HG03135 (cell line): ENCODE measurements at regions not wholly inside any gene's neighbourhood (a gene's known extent, or its start where the extent isn't known, plus 50 kb on each side); places are given as distances from the start of the nearest gene placed in this dataset.

Experiments used
- ATAC-seq: cut with Tn5 transposase; IDR thresholded peaks from one replicate; pipeline ENCODE4 v1.9.1; 2021; ENCODE audit warnings: mild to moderate bottlenecking, moderate library complexity; ENCODE audit not compliant: unreplicated experiment

DNA sequence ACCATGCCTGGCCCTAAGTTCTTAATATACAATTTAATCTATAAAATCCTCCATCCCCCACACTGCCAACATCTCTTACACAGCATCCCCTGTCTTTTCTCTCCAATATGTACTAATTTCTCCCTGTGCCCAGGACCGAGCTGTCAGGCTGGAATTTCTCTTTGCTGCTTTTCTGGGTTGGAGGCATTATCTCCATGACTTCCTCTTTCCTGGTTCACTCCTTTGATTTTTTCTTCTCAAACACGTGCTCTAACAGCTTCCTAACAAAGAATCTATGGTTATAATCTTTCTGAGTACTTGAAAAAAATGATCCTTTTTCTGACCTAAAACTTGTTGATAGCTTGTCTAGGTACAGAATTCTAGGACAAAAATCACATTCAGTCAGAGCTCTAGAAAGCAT, 112.8 kb downstream of the C1D start:
- no peak for ATAC-seq

DNA sequence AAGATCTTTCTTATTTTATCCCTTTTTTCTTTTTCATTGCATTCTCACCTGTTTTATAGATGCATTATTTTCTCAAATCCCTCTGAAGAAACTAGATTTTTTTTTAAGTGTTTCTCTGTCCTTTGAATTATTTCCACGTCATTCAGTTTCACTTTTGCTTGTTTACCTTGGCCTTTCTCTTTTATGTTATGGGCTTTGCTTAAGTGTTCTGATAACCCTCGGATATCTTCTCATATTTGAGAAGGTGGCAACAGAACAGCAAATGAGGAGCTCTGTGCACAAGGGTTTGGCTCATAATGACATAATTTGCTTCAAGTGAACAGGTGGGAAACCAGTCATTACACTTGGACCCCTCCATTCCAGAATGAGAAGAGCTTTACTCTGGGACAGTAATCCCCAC, 111.9 kb downstream of the C1D start:
- no peak for ATAC-seq

DNA sequence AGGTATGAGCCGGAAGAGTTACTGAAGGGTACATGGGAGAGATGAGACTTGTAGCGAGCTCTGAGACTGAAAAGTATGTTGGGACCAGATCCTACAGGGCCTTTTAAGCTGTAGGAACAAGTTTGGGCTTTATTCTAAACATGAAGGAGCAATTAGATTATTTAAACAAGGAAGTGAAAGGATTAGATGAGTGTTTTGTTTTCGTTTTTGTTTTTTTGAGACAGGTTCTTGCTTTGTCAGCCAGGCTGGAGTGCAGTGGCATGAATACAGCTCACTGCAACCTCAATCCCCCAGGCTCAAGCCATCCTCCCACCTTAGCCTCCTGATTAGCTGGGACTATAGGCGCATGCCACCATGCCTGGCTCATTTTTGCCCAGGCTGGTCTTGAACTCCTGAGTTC, 110.7 kb downstream of the C1D start:
- no peak for ATAC-seq

DNA sequence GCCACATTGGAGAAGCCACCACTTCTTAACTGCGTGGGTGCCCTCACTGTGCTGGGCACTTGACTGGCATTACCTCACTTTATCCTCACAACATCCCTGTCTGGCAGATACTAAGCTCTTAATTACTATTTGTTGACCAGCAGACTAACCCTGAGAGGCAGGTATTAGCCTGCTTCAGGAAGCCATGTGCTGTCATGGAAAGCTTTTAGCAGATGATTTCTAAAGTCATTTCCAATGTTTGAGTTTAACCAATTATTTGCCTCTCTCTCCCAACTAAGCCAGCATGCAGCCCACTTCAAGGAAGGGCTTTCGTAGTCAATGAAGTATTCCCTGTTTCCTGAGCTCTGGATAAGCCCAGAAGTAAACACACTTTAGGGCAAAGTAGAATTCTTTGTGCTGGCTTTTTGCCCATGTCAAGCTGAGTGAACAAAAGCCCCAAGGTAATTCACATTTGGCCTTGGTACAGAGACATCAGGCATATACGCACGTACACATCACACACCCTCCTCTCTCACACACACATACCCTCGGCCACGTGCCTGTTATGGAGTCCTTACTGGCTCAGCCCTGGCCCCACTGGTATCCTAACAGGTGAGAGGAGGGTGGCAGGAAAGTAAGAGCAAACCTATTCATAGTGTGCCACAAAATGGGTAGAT, 108.6 kb downstream of the C1D start:
- ATAC-seq: no peak

DNA sequence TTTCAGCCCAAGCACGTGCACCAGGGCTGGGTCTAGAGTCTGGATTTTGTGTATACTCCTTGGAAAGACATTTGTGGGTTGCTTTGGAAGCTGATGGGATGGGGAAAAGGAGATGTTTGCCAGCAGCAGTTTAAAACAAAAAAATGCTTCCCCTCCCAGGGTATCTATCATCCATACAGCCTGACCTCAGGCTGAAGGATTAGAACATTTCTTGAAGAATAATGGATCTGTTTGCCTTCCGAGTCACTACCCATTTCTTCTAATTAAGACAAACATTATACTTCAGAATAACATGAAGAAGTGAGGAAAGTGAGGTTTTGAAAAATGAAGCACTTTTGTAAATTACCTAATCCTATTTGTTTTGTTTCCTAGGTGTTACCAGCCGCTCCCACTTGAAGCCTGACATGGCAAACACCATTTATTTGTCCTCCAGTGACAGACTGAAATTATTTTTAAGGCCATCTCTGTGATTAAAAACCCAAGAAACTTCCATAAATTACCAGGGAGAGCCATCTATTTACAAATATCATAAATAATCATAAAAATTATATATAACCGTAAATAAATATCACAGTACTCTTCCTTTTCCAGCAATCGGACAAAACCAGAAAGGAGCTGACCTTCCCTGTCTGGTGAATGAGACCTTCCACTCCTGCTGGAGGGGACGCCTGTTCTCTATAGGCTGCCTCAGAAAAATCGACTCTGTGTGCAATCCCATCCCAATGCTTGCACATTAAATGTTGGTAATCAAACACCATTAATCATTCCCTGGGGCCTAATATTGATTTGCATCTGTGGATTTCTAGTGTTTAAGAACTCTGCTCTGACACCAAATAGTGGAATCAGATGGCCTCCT, 106.8 kb downstream of the C1D start:
- no peak for ATAC-seq

DNA sequence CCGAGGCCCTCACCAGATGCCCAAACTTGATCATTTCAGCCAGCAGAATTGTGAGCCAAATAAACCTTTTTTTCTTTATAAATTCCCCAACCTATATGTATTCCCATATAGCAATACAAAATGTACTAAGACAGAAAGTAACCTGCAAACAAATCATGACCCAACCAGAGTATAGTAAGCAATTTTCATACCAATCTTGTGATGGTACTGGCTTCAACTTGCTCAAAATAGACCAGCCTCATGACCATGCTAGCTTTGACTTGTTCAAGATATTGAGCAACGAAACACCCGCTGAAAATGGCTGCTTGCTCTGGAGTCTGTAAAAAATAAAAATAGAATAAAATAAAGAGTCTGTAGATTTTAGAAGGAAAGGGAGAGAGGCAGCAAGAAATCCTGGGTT, 97.6 kb downstream of the C1D start:
- ATAC-seq: no peak

DNA sequence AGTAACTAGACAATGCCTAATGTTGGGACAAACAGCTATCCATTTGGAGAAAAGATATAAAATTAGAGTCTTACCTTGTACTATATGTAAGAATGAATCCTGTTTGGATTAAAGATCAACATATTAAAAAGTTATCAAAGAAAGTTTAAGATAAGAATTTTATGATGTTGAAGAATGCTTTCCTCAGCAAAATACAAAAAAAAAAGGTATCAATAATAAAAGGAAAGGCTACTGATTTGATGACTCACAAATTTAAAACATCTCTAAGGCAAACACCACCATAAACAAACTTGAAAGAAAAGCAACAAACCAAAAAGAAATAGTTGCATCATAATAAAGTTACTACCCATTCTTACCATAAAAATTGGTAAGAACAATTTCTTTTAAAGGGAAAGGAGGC, 92.7 kb downstream of the C1D start:
- ATAC-seq: no peak

DNA sequence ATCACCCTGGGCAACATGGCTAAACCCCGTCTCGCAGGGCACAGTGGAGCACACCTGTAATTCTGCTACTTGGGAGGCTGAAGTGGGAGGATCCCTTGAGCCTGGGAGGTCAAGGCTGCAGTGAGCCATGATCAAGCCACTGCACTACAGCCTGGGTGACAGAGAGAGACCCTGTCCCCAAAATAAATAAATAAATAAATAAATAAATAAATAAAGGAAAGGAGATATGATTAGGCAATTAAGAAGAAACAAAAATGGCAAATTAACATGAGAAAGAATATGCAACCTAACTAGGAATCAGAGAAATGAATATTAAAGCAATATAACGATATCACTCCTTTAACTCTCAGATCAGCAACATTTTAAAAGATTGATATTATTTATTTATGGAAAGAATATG, 92.3 kb downstream of the C1D start:
- ATAC-seq: no peak

DNA sequence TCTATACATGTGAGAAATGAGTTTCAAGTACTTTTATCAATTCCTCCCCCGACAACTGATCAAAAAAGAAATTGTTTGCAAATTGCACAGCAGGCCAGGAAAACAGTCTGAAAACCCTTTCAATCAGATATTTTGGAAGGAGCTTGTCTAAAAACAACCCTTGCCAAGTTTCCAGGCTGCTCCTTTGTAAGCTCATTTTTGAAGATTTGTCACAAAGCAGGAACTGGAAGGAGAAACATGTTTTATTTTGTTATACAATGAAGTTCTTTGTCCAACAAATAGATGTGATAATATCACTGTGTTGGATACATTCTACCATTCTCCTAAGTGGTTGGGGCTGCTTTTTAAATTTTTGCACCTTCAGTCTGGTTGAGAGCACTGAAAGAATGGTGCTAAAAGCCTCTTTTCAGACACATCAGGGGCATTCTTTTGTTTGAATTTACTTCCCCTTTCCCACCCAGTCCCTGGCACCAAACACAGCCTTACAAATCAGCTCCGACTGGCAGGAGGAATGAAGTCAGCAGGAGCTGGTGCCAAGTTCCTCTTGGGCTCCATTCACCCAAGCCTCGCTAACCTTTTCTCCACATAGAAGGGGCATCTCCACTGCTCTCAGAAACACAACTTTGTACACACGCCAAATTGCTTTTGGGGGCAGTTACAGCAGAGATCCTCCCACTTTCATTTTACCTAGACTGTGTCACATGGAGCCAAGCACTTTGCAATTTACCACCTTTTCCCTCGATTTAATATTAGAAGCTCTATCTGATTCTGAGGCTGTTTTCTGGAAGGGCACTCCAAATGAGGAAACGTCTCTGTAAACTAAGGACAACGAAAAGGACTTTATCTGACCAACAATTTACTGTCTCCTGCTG, 88.0 kb downstream of the C1D start:
- no peak for ATAC-seq

DNA sequence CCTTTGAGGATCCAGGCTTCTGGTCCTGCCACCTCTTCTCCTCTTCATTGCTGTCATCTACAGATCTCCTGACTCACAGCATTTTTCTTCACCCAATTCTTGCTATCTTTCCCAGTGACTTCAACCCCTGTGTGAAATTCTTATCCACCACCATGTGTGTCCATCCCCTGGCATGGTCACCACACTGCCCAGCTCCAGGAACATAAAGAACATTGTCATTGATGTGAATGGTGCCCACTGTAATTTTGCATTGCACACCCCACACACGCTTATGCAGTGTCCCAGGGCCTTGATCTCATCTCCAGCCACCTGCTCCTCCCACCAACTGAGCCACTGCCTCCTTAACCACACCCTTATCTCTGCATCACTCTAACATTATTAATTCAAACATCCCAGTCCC, 85.3 kb downstream of the C1D start:
- no peak for ATAC-seq

DNA sequence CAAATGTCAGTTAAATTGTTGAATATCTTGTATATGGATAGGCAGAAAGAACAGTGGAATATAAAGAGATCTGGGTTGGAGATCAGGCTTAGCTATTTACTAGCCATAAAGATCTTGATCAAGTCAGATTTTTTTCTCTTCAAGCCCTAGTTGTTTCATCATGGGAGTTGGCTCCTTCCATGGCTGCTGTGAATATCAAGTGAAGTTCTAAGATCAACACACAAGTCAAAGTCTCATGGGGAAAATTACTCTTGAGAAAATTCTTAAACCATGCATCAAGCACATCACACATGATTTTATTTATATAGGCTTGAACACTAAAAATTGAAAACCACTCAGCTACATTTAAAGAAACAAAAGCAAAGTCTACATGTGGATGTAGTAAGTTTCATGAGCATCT, 79.8 kb downstream of the C1D start:
- no peak for ATAC-seq

DNA sequence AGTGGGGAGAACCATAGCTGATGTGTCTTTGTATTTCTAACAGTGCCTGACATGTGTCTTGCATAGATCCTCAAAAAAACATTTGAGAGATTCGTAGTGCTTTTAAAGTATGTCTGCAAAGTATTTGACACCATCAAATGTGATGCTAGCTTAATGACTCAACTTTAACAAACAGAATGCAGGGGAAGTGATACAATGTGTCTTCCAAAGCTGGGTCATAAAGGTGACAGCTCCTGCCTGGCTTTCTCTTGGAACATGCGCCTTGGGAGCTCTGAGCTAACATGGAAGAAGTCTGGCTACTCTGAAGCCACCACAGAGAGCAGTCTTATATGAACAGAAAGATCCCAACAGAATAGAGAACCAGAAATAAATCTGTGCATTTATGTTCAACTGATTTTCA, 78.2 kb downstream of the C1D start:
- ATAC-seq: no peak

DNA sequence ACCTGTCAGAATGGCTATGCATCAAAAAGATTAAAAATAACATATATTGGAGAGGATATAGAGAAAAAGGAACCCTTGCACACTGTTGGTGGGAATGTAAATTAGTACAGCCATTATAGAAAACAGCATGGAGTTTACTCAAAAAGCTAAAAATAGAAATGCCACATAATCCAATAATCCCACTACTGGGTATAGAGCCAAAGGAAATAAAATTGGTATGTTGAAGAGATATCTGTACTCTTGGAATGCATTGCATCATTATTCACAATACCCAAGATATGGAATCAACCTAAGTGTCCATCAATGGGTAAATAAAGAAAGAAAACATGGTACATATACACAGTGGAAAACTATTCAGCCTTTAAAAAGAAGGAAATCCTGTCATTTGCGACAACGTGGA, 77.2 kb downstream of the C1D start:
- ATAC-seq: no peak

DNA sequence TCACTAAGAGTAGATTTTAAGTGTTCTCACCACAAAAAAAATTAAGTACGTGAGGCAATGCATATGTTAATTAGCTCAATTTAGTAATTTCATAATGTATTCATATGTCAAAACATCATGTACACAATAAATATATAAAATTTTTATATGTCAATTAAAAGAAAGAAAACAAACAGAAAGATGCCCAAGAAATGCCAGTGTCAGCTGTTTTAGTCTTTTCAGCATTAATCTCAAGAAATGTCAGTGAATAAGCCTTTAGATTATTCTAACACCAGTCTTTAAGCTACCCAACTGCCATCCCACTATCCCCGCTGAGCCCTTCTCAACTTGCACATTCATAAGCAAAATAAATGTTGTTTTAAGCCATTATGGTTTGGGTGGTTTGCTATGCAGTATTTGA, 76.5 kb downstream of the C1D start:
- ATAC-seq: no peak
